Activated naive CD4-positive, alpha-beta T cell treated with anti-CD3 and anti-CD28 coated beads for 36 hours (primary cell): ENCODE measurements at regions not wholly inside any gene's neighbourhood (a gene's known extent, or its start where the extent isn't known, plus 50 kb on each side); places are given as distances from the start of the nearest gene placed in this dataset.

Experiments
- CTCF ChIA-PET: fragments of 350-600 bp; sonication (Branson Sonifier 250); formaldehyde crosslinking; loops from one replicate; lab custom pipeline; 2021; ENCODE audit warnings: antibody characterized with exemption; lab: Charles Lee
- DNase-seq: peaks from one replicate; pipeline ENCODE4 v3.0.0-alpha.2; 2020
- H3K27ac Mint-ChIP-seq: one replicate; pipeline ENCODE4 v1.8.0; 2021; ENCODE audit warnings: mild to moderate bottlenecking, mixed read lengths
- H3K27me3 Mint-ChIP-seq: one replicate; pipeline ENCODE4 v1.8.0; 2021; ENCODE audit warnings: low read depth, mixed read lengths
- H3K36me3 Mint-ChIP-seq: one replicate; pipeline ENCODE4 v1.8.0; 2021; ENCODE audit warnings: low read depth, mixed read lengths
- H3K4me1 Mint-ChIP-seq: one replicate; pipeline ENCODE4 v1.8.0; 2021; ENCODE audit warnings: low read depth, mixed read lengths
- H3K4me3 Mint-ChIP-seq: one replicate; pipeline ENCODE4 v1.8.0; 2021; ENCODE audit warnings: mild to moderate bottlenecking, moderate library complexity, mixed read lengths
- H3K9me3 Mint-ChIP-seq: one replicate; pipeline ENCODE4 v1.8.0; 2021; ENCODE audit warnings: mixed read lengths
- intact Hi-C: fragments of 100-400 bp; cut with micrococcal nuclease; formaldehyde crosslinking; loops from one replicate; pipeline ENCODE4 v1.15.1; 2023

GRCh38 chr3:95629802-95630201 lies 1184.6 kb upstream of the EPHA6 start:
- Mint-ChIP-seq H3K4me1 (no peaks in the 10 kb centered on the region), H3K36me3 (no peaks in the 10 kb centered on the region), H3K27me3 (no peaks in the 10 kb centered on the region), H3K27ac (no peak overlapping the region), H3K9me3 (peaks cover 4% of the 10 kb centered on the region), H3K4me3 (no peak overlapping the region)
- intact Hi-C loops, result no loop called here
- CTCF ChIA-PET, result no interaction called here
- DNase-seq, result no peak

GRCh38 chr3:95645291-95645690 lies 1169.1 kb upstream of the EPHA6 start:
- peaks cover 17% of the 10 kb centered on the region for H3K9me3 Mint-ChIP-seq
- intact Hi-C loops, result no loop called here
- no peak overlapping the region for H3K4me3 Mint-ChIP-seq
- no peaks in the 10 kb centered on the region for H3K4me1 Mint-ChIP-seq
- H3K27ac Mint-ChIP-seq, result no peak overlapping the region
- CTCF ChIA-PET, result no interaction called here
- no peak for DNase-seq
- H3K36me3 Mint-ChIP-seq, result no peaks in the 10 kb centered on the region
- H3K27me3 Mint-ChIP-seq, result no peaks in the 10 kb centered on the region

GRCh38 chr3:95654570-95655362 lies 1159.6 kb upstream of the EPHA6 start:
- no peak for DNase-seq
- H3K4me1 Mint-ChIP-seq, result no peaks in the 10 kb centered on the region
- H3K36me3 Mint-ChIP-seq, result no peaks in the 10 kb centered on the region
- no peaks in the 10 kb centered on the region for H3K27me3 Mint-ChIP-seq
- CTCF ChIA-PET, result no interaction called here
- peaks cover 9% of the 10 kb centered on the region for H3K9me3 Mint-ChIP-seq
- intact Hi-C loops, result no loop called here
- no peak overlapping the region for H3K4me3 Mint-ChIP-seq
- no peak overlapping the region for H3K27ac Mint-ChIP-seq

- no peak overlapping the region for H3K27ac Mint-ChIP-seq
- no peaks in the 10 kb centered on the region for H3K4me1 Mint-ChIP-seq
- CTCF ChIA-PET, result no interaction called here
- peaks cover 5% of the 10 kb centered on the region for H3K9me3 Mint-ChIP-seq
- H3K27me3 Mint-ChIP-seq, result no peaks in the 10 kb centered on the region
- no peak for DNase-seq
- no peaks in the 10 kb centered on the region for H3K36me3 Mint-ChIP-seq
- no peak overlapping the region for H3K4me3 Mint-ChIP-seq
- intact Hi-C loops, result no loop called here
These were observed 1158.9 kb upstream of the EPHA6 start for GRCh38 chr3:95655363-95655986.

GRCh38 chr3:95670765-95671164 lies 1143.6 kb upstream of the EPHA6 start:
- no peak for DNase-seq
- Mint-ChIP-seq H3K36me3 (no peaks in the 10 kb centered on the region), H3K4me3 (no peak overlapping the region), H3K27ac (no peak overlapping the region), H3K4me1 (no peaks in the 10 kb centered on the region), H3K9me3 (no peaks in the 10 kb centered on the region), H3K27me3 (no peaks in the 10 kb centered on the region)
- CTCF ChIA-PET, result no interaction called here
- intact Hi-C loops, result no loop called here

GRCh38 chr3:95673215-95673614 lies 1141.2 kb upstream of the EPHA6 start:
- H3K9me3 Mint-ChIP-seq, result no peaks in the 10 kb centered on the region
- CTCF ChIA-PET, result no interaction called here
- no peak overlapping the region for H3K27ac Mint-ChIP-seq
- no peak for DNase-seq
- no peaks in the 10 kb centered on the region for H3K4me1 Mint-ChIP-seq
- intact Hi-C loops, result no loop called here
- no peaks in the 10 kb centered on the region for H3K27me3 Mint-ChIP-seq
- no peak overlapping the region for H3K4me3 Mint-ChIP-seq
- no peaks in the 10 kb centered on the region for H3K36me3 Mint-ChIP-seq

GRCh38 chr3:95705786-95706418 lies 1108.5 kb upstream of the EPHA6 start:
- Mint-ChIP-seq H3K27me3 (no peaks in the 10 kb centered on the region), H3K36me3 (no peaks in the 10 kb centered on the region), H3K9me3 (peaks cover 17% of the 10 kb centered on the region), H3K27ac (no peak overlapping the region), H3K4me3 (no peak overlapping the region), H3K4me1 (peaks cover 2% of the 10 kb centered on the region)
- CTCF ChIA-PET, result no interaction called here
- intact Hi-C loops, result no loop called here
- no peak for DNase-seq

- no peak for DNase-seq
- intact Hi-C loops, result no loop called here
- H3K9me3 Mint-ChIP-seq, result peaks cover 12% of the 10 kb centered on the region
- H3K36me3 Mint-ChIP-seq, result no peaks in the 10 kb centered on the region
- peaks cover 2% of the 10 kb centered on the region for H3K4me1 Mint-ChIP-seq
- no peak overlapping the region for H3K27ac Mint-ChIP-seq
- no peaks in the 10 kb centered on the region for H3K27me3 Mint-ChIP-seq
- H3K4me3 Mint-ChIP-seq, result no peak overlapping the region
- CTCF ChIA-PET, result no interaction called here
These were observed 1107.1 kb upstream of the EPHA6 start for GRCh38 chr3:95707268-95707667.

GRCh38 chr3:95710684-95711083 lies 1103.7 kb upstream of the EPHA6 start:
- intact Hi-C loops, result no loop called here
- Mint-ChIP-seq H3K27me3 (no peaks in the 10 kb centered on the region), H3K4me3 (no peak overlapping the region), H3K36me3 (no peaks in the 10 kb centered on the region), H3K27ac (no peak overlapping the region), H3K9me3 (peaks cover 2% of the 10 kb centered on the region), H3K4me1 (peaks cover 2% of the 10 kb centered on the region)
- CTCF ChIA-PET, result no interaction called here
- no peak for DNase-seq

GRCh38 chr3:95711789-95712188 lies 1102.6 kb upstream of the EPHA6 start:
- Mint-ChIP-seq H3K27me3 (no peaks in the 10 kb centered on the region), H3K9me3 (peaks cover 2% of the 10 kb centered on the region), H3K4me1 (no peaks in the 10 kb centered on the region), H3K27ac (no peak overlapping the region), H3K4me3 (no peak overlapping the region), H3K36me3 (no peaks in the 10 kb centered on the region)
- intact Hi-C loops, result no loop called here
- no peak for DNase-seq
- CTCF ChIA-PET, result interaction anchor here (0.6 kb wide), 1 partner anchor 103 kb away, joined by 3 read pairs; no protein-coding TSS in a partner anchor

- Mint-ChIP-seq H3K27me3 (no peaks in the 10 kb centered on the region), H3K9me3 (peaks cover 2% of the 10 kb centered on the region), H3K4me1 (no peaks in the 10 kb centered on the region), H3K4me3 (no peak overlapping the region), H3K36me3 (no peaks in the 10 kb centered on the region), H3K27ac (no peak overlapping the region)
- CTCF ChIA-PET, result no interaction called here
- intact Hi-C loops, result no loop called here
- no peak for DNase-seq
These were observed 1099.3 kb upstream of the EPHA6 start for GRCh38 chr3:95715128-95715527.

GRCh38 chr3:95717048-95717447 lies 1097.3 kb upstream of the EPHA6 start:
- no peaks in the 10 kb centered on the region for H3K27me3 Mint-ChIP-seq
- H3K27ac Mint-ChIP-seq, result no peak overlapping the region
- CTCF ChIA-PET, result no interaction called here
- no peaks in the 10 kb centered on the region for H3K36me3 Mint-ChIP-seq
- DNase-seq, result no peak
- no peaks in the 10 kb centered on the region for H3K4me1 Mint-ChIP-seq
- no peak overlapping the region for H3K4me3 Mint-ChIP-seq
- H3K9me3 Mint-ChIP-seq, result no peaks in the 10 kb centered on the region
- intact Hi-C loops, result no loop called here

GRCh38 chr3:95718168-95718567 lies 1096.2 kb upstream of the EPHA6 start:
- Mint-ChIP-seq H3K4me1 (no peaks in the 10 kb centered on the region), H3K27me3 (no peaks in the 10 kb centered on the region), H3K36me3 (no peaks in the 10 kb centered on the region), H3K9me3 (no peaks in the 10 kb centered on the region), H3K4me3 (no peak overlapping the region), H3K27ac (no peak overlapping the region)
- DNase-seq, result no peak
- intact Hi-C loops, result no loop called here
- CTCF ChIA-PET, result no interaction called here
